ENCODE measurements at regions not wholly inside any gene's neighbourhood (a gene's known extent, or its start where the extent isn't known, plus 50 kb on each side); places are given as distances from the start of the nearest gene placed in this dataset.

DNA sequence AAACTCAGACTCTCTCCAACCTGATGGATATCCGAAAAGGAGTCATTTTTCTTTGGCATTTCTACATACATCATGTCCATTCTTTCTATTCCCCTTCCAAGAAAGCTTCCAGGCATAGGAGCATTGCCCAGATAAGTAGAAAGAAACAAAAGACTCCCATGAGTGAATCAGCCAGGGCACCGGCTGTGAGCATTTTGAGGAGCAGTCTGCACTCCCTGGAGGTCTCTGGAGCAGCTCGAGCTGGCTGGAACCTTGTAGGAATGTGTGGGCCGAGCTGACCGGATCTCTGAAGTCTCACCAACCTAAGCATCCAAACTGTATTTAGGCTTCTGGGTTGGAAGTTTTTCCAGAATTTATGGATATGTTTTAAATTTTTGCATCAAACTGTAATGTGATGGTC, 161.4 kb upstream of the TRPC7 start:
- no peaks in the 10 kb centered on the region for H3K4me1 ChIP-seq
- no peak overlapping the region for H3K4me3 ChIP-seq
- no peak for DNase-seq
- TF ChIP-seq POLR2A (IDR thresholded peaks at IDR 0.05) = no peak
- TF ChIP-seq, protein P1, sequence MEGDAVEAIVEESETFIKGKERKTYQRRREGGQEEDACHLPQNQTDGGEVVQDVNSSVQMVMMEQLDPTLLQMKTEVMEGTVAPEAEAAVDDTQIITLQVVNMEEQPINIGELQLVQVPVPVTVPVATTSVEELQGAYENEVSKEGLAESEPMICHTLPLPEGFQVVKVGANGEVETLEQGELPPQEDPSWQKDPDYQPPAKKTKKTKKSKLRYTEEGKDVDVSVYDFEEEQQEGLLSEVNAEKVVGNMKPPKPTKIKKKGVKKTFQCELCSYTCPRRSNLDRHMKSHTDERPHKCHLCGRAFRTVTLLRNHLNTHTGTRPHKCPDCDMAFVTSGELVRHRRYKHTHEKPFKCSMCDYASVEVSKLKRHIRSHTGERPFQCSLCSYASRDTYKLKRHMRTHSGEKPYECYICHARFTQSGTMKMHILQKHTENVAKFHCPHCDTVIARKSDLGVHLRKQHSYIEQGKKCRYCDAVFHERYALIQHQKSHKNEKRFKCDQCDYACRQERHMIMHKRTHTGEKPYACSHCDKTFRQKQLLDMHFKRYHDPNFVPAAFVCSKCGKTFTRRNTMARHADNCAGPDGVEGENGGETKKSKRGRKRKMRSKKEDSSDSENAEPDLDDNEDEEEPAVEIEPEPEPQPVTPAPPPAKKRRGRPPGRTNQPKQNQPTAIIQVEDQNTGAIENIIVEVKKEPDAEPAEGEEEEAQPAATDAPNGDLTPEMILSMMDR (IDR thresholded peaks at IDR 0.05) = no peak
- peaks cover 0 to 17% (median 0%) of the 10 kb centered on the region in 9 donors for H3K27me3 ChIP-seq
- ATAC-seq = no peak
- intact Hi-C loops (cut with DNase I) = no loop called here
- H3K27ac ChIP-seq = no peak overlapping the region
- H3K9me3 ChIP-seq = no peaks in the 10 kb centered on the region
- WGBS, 4 donors = 52 to 60% (median 54%) methylated on average over 5 of the region's 5 CpGs
- no peaks in the 10 kb centered on the region for H3K36me3 ChIP-seq

DNA sequence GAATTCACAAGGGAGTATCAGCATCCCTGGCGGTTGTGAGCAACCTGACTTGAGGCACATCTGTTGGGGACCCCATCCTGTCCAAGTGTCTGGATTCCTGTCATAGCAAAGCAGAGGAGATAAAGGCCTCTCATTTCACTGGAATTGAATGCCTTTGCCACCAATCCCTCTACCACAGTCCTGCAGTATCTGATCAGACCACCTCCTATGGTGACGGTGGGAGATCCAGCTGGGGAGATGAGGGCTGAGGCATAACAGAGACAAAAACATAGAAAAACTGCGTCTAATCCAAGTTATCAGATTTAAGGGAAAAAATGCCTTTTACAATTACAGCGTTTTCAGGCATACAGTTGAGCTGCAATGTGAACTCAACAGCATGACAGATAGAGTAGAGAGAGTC, 160.7 kb upstream of the TRPC7 start:
- TF ChIP-seq, protein P1 (IDR thresholded peaks at IDR 0.05) = no peak
- no peak for TF ChIP-seq POLR2A (IDR thresholded peaks at IDR 0.05)
- 52 to 55% (median 53%) methylated on average over 4 of the region's 4 CpGs for WGBS, 4 donors
- no peaks in the 10 kb centered on the region for H3K36me3 ChIP-seq
- no peak overlapping the region for H3K27ac ChIP-seq
- ATAC-seq (no peak), DNase-seq (no peak)
- intact Hi-C loops (cut with DNase I) = no loop called here
- H3K27me3 ChIP-seq = peaks cover 0 to 19% (median 0%) of the 10 kb centered on the region in 9 donors
- H3K9me3 ChIP-seq = no peaks in the 10 kb centered on the region
- no peak overlapping the region for H3K4me3 ChIP-seq
- H3K4me1 ChIP-seq = no peaks in the 10 kb centered on the region

DNA sequence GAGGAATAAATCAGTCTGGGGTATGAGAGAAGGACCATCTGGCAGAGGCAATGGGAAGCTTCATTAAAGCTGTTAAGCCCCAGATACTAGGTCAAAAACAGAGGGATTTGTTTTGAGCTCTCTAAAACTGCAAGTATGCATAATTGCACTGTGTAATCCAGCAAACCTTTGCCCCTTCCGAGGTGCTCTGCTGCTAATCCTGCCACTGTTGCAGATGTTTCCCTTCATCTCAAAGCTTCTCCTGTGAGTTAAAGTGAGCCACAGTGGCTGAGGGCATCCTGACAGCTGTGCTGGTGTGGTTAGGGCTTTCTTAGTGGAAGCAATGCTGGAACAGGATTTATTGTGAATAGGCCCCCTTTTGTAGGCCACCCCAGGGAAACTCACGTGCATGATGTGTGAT, 160.3 kb upstream of the TRPC7 start:
- no peak overlapping the region for H3K27ac ChIP-seq
- H3K4me3 ChIP-seq = no peak overlapping the region
- DNase-seq (no peak), ATAC-seq (no peak)
- H3K36me3 ChIP-seq = no peaks in the 10 kb centered on the region
- peaks cover 0 to 19% (median 0%) of the 10 kb centered on the region in 9 donors for H3K27me3 ChIP-seq
- no peaks in the 10 kb centered on the region for H3K4me1 ChIP-seq
- WGBS, 4 donors = 25 to 31% (median 29%) methylated on average over 2 of the region's 2 CpGs
- H3K9me3 ChIP-seq = no peaks in the 10 kb centered on the region
- TF ChIP-seq, protein P1 (IDR thresholded peaks at IDR 0.05) = no peak
- TF ChIP-seq POLR2A (IDR thresholded peaks at IDR 0.05) = no peak
- intact Hi-C loops (cut with DNase I) = no loop called here

DNA sequence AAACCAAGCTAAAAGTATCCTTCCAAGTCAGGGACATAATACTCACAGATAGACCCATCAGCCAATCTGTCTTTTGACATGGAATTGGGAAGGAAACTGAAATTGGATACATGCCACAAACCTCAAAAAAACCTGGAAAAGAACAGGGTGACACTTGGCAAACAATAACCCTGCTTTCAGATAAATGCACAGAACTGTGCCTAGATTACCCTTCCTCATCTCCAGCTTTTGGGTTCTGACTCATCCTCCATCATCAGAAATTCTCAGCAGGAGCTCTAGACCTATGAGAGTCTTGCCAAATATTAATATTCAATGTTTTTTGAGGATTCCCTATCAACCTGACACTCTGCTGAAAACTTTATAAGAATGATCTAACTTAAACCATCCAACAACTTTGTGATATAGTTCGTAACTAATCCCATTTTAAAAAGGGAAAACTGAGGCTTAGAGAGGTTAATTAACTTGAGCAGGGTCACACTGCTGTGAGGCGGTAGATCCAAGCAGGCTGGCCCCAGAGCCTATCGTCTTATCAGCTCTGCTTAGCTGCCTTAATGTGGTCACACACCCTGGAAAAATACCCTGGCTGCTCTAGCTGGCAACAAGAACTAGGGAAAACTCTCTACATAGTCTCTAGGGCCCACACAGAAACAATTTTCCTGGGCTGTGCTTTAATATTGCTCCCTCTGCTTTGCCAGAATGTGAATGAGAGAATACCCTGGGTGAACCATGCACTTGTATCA, 157.0 kb upstream of the TRPC7 start:
- Histone ChIP-seq H3K9me3 (no peaks in the 10 kb centered on the region), H3K4me3 (no peak overlapping the region), H3K4me1 (no peaks in the 10 kb centered on the region), H3K36me3 (no peaks in the 10 kb centered on the region), H3K27me3 (peaks cover 0 to 23% (median 0%) of the 10 kb centered on the region in 9 donors), H3K27ac (no peak overlapping the region)
- no peak for DNase-seq
- TF ChIP-seq POLR2A (IDR thresholded peaks at IDR 0.05) = no peak
- TF ChIP-seq, protein P1 (IDR thresholded peaks at IDR 0.05) = no peak
- WGBS, 4 donors = 27 to 38% (median 33%) methylated on average over 3 of the region's 3 CpGs
- intact Hi-C loops (cut with DNase I) = no loop called here
- ATAC-seq = no peak
